ENCODE measurements at regions not wholly inside any gene's neighbourhood (a gene's known extent, or its start where the extent isn't known, plus 50 kb on each side); places are given as distances from the start of the nearest gene placed in this dataset.
A peak's percentile ranks its signal among the peaks of the same experiment; 100 is the strongest.

DNA sequence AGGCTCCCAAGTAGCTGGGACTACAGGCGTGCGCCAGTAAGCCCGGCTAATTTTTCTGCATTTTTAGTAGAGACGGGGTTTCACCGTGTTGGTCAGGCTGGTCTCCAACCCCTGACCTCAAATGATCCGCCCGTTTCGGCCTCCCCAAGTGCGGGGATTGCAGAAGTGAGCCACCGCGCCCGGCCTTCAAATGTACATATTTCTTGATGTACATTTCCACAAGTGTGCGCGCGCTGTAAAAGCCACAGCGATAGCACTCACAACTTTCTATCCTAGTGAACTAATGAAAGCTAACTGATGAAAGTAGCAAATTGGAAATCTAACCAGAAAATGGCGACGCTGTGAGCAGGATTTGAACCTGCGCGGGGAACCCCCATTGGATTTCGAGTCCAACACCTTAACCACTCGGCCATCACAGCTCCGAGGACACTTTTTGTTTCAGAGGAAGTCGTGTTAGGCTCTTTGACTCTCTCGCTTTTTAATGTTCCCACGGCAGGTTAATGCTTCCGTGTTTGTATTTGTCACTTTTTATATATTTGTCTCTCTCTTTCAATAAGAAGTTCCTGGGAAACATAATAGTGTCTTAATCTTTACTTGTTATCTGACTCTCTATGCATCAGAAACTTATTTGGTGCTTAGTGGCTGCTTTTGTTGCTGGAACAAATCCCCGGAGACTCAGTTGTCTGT lies 199.4 kb upstream of the ZNF184 start:
- Histone ChIP-seq H3K4me1 (no peaks in the 10 kb centered on the region), H3K27ac (no peak overlapping the region), H3K9me3 (no peaks in the 10 kb centered on the region), H3K27me3 (peaks cover 43% of the 10 kb centered on the region), H3K9ac (ENCODE audit: low read depth in 2 of 2, low read length in 2 of 2) (no peak overlapping the region), H3K4me3 (peak overlapping the region; percentile 15), H3K36me3 (no peaks in the 10 kb centered on the region)
- intact Hi-C loops (cut with DNase I): no loop called here
- peak; percentile 46 for DNase-seq
- TF ChIP-seq, protein P1, sequence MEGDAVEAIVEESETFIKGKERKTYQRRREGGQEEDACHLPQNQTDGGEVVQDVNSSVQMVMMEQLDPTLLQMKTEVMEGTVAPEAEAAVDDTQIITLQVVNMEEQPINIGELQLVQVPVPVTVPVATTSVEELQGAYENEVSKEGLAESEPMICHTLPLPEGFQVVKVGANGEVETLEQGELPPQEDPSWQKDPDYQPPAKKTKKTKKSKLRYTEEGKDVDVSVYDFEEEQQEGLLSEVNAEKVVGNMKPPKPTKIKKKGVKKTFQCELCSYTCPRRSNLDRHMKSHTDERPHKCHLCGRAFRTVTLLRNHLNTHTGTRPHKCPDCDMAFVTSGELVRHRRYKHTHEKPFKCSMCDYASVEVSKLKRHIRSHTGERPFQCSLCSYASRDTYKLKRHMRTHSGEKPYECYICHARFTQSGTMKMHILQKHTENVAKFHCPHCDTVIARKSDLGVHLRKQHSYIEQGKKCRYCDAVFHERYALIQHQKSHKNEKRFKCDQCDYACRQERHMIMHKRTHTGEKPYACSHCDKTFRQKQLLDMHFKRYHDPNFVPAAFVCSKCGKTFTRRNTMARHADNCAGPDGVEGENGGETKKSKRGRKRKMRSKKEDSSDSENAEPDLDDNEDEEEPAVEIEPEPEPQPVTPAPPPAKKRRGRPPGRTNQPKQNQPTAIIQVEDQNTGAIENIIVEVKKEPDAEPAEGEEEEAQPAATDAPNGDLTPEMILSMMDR (IDR thresholded peaks at IDR 0.05): no peak

GRCh38 chr6:27669624-27670301 lies 196.9 kb upstream of the ZNF184 start:
- intact Hi-C loops (cut with DNase I): no loop called here
- Histone ChIP-seq H3K36me3 (no peaks in the 10 kb centered on the region), H3K9me3 (no peaks in the 10 kb centered on the region), H3K27me3 (peaks cover 49% of the 10 kb centered on the region), H3K27ac (no peak overlapping the region), H3K9ac (ENCODE audit: low read depth in 2 of 2, low read length in 2 of 2) (no peak overlapping the region), H3K4me3 (peak overlapping the region; percentile 13), H3K4me1 (no peaks in the 10 kb centered on the region)
- no peak for DNase-seq
- TF ChIP-seq, protein P1 (IDR thresholded peaks at IDR 0.05): no peak

DNA sequence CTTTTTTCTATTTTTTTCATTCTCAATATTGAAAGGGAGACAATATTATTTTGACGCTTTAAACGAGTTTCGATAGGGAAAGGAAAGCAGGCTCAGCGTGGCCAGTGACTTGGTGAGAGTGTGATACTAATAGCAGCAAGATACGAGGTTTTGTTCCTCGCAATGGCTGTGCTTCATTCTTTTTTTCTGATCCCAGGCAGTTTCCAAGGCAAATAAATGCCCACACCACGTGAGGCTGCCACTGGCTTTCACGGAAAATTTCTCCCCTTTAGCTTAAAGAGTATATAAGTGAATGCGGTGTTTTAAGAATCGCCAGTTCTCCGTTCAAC lies 196.4 kb upstream of the ZNF184 start:
- TF ChIP-seq, protein P1 (IDR thresholded peaks at IDR 0.05): no peak
- no peaks in the 10 kb centered on the region for H3K9me3 ChIP-seq
- H3K9ac ChIP-seq (ENCODE audit: low read depth in 2 of 2, low read length in 2 of 2): no peak overlapping the region
- H3K27me3 ChIP-seq: peaks cover 49% of the 10 kb centered on the region
- intact Hi-C loops (cut with DNase I): no loop called here
- no peaks in the 10 kb centered on the region for H3K36me3 ChIP-seq
- no peak for DNase-seq
- peak overlapping the region; percentile 13 for H3K4me3 ChIP-seq
- H3K4me1 ChIP-seq: no peaks in the 10 kb centered on the region
- H3K27ac ChIP-seq: no peak overlapping the region

GRCh38 chr6:27668442-27669294 lies 195.8 kb upstream of the ZNF184 start:
- H3K36me3 ChIP-seq: no peaks in the 10 kb centered on the region
- no peak overlapping the region for H3K9ac ChIP-seq (ENCODE audit: low read depth in 2 of 2, low read length in 2 of 2)
- peak; percentile 72 for DNase-seq
- no peaks in the 10 kb centered on the region for H3K4me1 ChIP-seq
- intact Hi-C loops (cut with DNase I): no loop called here
- H3K27me3 ChIP-seq: peaks cover 49% of the 10 kb centered on the region
- no peaks in the 10 kb centered on the region for H3K9me3 ChIP-seq
- H3K27ac ChIP-seq: no peak overlapping the region
- no peak overlapping the region for H3K4me3 ChIP-seq
- TF ChIP-seq, protein P1 (IDR thresholded peaks at IDR 0.05): no peak

DNA sequence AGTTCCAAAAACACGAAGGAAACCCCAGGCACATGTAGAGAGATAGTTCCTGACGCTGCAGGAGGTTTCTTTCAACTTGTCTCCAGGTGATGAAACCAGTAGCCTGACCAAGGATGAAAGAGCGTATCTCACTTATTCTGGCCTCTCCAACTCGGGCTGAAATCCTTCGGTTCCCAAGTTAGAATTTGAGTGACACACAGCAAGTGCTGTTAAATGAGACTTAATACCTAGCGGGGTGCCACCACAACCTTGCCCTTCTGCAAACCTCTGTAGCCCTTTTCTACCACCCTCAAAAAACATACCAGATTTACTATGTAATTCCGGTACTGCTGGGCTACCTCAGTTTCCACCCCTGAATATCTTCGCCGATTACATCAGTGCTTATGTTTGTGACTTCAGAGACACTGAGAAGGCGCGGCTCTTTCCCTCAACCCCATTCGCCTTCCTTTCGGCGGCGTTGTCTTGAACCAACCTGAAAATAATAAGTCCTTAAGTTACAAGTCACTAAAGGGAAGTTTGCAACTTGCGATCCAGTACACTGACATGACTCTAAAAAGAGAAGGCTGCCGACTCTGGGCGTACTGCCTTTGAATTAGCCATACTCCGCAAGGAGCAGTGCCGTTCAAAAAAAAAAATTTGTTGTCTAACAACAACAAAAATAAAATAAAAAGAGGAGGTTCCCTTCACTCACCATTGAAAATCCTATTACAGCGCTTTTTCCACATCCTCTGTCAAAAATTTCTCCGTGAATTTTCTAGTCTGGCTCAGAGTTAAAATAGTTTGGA lies 194.9 kb upstream of the ZNF184 start:
- DNase-seq: no peak
- TF ChIP-seq, protein P1 (IDR thresholded peaks at IDR 0.05): no peak
- Histone ChIP-seq H3K4me3 (no peak overlapping the region), H3K4me1 (no peaks in the 10 kb centered on the region), H3K9ac (ENCODE audit: low read depth in 2 of 2, low read length in 2 of 2) (no peak overlapping the region), H3K9me3 (no peaks in the 10 kb centered on the region), H3K27me3 (peaks cover 49% of the 10 kb centered on the region), H3K27ac (no peak overlapping the region), H3K36me3 (no peaks in the 10 kb centered on the region)
- intact Hi-C loops (cut with DNase I): no loop called here
